Panc1 (cell line): ENCODE measurements at regions not wholly inside any gene's neighbourhood (a gene's known extent, or its start where the extent isn't known, plus 50 kb on each side); places are given as distances from the start of the nearest gene placed in this dataset.

Experiments
- CTCF ChIP-seq: fragments of 450-650 bp; IDR thresholded peaks from 2 replicates; pipeline ENCODE4 v1.5.1; 2017; ENCODE audit warnings: mild to moderate bottlenecking
- POLR2AphosphoS5 ChIP-seq: IDR thresholded peaks from 2 replicates; pipeline ENCODE4 v1.6.1; 2012; ENCODE audit warnings: mild to moderate bottlenecking, low read depth, low read length, moderate library complexity
- REST ChIP-seq, 2 experiments: IDR thresholded peaks; 2 replicates each; pipeline ENCODE4 v1.6.1; 2011 to 2012; ENCODE audit warnings: low read depth in 2 of 2, control low read depth in 1 of 2, low read length in 1 of 2, mild to moderate bottlenecking in 1 of 2, moderate library complexity in 1 of 2; ENCODE audit not compliant: insufficient read depth in 1 of 2
- SIN3A ChIP-seq: IDR thresholded peaks from 2 replicates; pipeline ENCODE4 v1.6.1; 2012; ENCODE audit warnings: low read depth, mild to moderate bottlenecking, low read length, moderate library complexity, borderline replicate concordance; ENCODE audit not compliant: insufficient read depth

- TF ChIP-seq CTCF (no peak), POLR2AphosphoS5 (no peak), REST (IDR thresholded peaks at IDR 0.05; ENCODE audit: insufficient read depth in 1 of 2, low read depth in 2 of 2, low read length in 1 of 2) (no peak), SIN3A (no peak)
Measured at GRCh38 chr17:77740481-77740880, 218.0 kb upstream of the TNRC6C start.
